ENCODE measurements at regions not wholly inside any gene's neighbourhood (a gene's known extent, or its start where the extent isn't known, plus 50 kb on each side); places are given as distances from the start of the nearest gene placed in this dataset.

- no peak for DNase-seq
Measured at GRCh38 chr9:16347886-16348285, 522.6 kb downstream of the BNC2 start.

DNA sequence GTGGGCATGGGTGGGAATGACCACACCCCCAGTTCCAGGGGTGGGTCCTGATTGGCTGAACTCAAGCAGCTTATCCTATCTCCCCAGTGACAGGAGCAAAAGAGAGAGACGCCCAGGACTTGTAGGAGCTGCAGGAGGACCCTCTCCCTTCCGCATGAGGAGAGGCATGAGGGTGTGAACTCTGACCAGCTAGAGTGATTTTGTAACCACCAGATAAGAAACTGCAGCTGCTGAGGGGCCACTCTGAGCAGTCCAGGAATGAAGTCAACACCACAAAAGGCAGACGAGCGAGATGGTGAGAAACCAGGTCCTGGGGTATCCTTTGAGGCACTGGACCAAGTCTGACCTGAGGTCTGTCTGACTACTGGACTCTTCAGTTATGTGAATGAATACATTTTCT, 521.9 kb downstream of the BNC2 start:
- DNase-seq: no peak

DNA sequence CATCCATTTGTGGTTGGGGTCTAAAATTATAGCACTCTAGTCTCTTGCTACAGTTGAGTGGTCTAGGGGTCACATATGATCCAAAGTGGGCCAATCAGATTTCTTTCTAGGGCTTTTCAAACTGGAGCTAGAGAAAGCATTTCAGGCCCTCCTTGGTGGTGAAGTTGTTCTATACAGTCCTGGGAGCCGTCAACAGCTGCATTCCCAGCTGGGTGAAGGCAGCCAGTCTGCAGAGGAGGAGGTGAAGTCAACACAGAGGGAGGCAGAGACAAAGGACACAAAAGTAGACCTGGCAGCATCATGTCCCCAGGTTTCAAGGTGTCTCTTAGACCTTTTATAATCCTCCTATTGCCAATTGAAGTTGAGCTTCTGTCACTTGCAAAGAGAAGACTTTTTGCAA, 518.2 kb downstream of the BNC2 start:
- DNase-seq: no peak

DNA sequence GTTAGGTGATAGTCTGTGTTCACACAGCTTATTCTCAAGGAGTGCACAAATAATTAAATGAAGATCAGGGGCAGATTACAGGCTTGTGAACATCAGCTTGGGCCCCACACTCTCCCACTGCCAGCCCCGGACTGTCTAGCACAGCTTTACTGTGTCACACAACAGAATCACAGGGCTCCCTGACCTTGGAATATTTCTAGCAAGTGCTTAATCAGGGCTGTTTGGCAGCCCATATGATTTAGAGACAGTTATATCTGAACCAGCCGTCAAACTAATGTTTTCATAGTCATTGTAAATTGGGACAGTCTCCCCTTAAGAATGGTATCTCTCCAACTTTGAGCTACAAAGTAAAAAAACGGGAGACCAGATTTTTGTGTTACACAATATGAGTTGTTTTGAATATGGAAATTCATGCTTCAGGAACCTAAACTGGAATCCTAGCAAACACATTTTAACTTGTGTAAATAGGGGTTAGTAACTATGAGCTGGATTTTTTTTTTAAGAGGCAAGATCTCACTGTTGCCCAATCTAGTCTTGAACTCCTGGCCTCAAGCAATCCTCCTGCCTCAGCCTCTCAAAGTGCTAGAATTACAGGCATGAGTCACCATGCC, 517.6 kb downstream of the BNC2 start:
- DNase-seq: no peak

DNA sequence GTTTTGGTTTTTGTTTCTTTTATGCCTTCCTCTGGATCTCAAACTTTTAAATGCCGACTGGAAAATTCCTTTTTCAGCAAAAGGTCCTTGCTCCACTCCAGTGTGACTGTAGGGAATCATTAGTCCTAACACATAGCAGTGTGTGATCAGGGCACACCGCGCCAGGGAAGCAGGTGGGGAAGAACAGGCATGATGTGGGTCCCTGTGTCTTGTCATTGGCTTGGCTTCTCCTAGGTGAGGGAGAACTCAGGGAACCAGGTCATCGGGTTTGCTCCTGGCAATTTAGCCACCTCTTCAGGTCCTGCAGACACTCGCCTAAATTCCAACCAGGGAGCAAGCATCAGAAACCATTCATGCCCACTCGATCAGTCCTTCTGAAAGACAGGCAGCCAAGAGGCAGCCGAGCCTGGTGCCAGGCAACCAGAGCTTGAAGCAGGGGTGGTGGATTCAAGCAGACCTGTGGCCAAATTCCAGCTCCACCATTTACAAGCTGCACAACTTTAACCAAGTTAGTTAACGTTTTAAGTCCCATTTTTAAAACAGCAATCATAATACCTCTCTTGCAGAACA, 514.2 kb downstream of the BNC2 start:
- DNase-seq: no peak

DNA sequence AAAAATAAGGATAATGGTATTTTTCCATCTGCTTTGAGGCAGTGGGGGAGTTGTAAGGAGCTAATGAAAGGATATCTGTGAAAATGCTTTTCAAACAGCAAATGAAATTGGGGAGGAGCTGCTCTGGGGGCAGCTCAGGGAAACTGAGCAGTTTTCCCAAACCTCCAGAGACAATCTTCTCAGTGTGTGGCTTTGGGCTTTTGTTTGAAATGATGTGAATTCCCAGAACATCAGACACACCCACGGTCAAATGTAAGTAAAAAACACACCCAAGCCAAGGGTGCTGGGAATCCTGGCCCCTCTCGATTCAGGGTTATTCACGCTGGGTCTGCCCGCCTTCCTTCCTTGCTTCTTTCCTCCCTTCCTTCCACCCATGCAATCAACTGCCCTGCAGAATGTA, 512.6 kb downstream of the BNC2 start:
- DNase-seq: no peak

DNA sequence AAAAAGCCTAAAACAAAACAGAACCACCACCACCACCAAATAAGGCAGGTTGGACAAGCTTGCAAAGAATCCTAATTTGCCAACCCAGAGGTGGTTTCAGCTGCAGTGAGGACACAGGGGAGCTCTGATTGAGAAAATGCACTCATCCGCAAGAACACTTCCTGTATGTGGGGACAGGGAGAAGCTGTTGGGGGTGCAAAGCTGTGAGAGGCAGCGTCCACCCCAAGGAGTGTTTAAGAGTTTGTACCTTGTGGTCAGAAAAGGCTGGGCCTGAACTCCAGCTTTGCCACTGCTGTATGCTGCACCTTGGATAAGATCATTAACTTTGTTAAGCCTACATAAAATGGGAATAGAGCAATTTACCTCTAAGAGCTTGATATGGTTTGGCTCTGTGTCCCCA, 511.7 kb downstream of the BNC2 start:
- DNase-seq: no peak

Data from NCI-H2081 treated with DMSO at 0.1 percent for 48 hours (cell line).